ENCODE measurements at regions not wholly inside any gene's neighbourhood (a gene's known extent, or its start where the extent isn't known, plus 50 kb on each side); places are given as distances from the start of the nearest gene placed in this dataset.

GRCh38 chr4:84417997-84418709 lies 80.9 kb downstream of the NKX6-1 start:
- TF ChIP-seq TAF1 (IDR thresholded peaks at IDR 0.05; ENCODE audit: borderline replicate concordance, insufficient read depth, low read length) (no peak), SIN3A (IDR thresholded peaks at IDR 0.05; ENCODE audit: borderline replicate concordance, insufficient read depth, low read length) (no peak), POLR2AphosphoS5 (IDR thresholded peaks at IDR 0.05; ENCODE audit: low read depth, low read length) (no peak), FOXP2 (optimal IDR thresholded peaks at IDR 0.05; ENCODE audit: borderline replicate concordance, extremely low read depth, extremely low read length, insufficient read depth) (no peak), REST (IDR thresholded peaks at IDR 0.05; ENCODE audit: insufficient read depth in 1 of 2, low read depth in 2 of 2, low read length in 2 of 2) (no peak)

- no peak for TF ChIP-seq REST (IDR thresholded peaks at IDR 0.05; ENCODE audit: insufficient read depth in 1 of 2, low read depth in 2 of 2, low read length in 2 of 2)
- no peak for TF ChIP-seq FOXP2 (optimal IDR thresholded peaks at IDR 0.05; ENCODE audit: borderline replicate concordance, extremely low read depth, extremely low read length, insufficient read depth)
- TF ChIP-seq POLR2AphosphoS5 (IDR thresholded peaks at IDR 0.05; ENCODE audit: low read depth, low read length): no peak
- TF ChIP-seq TAF1 (IDR thresholded peaks at IDR 0.05; ENCODE audit: borderline replicate concordance, insufficient read depth, low read length): no peak
- no peak for TF ChIP-seq SIN3A (IDR thresholded peaks at IDR 0.05; ENCODE audit: borderline replicate concordance, insufficient read depth, low read length)
Observed at GRCh38 chr4:84413976-84414375, 85.1 kb downstream of the NKX6-1 start.

- TF ChIP-seq POLR2AphosphoS5 (IDR thresholded peaks at IDR 0.05; ENCODE audit: low read depth, low read length) (no peak), TAF1 (IDR thresholded peaks at IDR 0.05; ENCODE audit: borderline replicate concordance, insufficient read depth, low read length) (no peak), FOXP2 (optimal IDR thresholded peaks at IDR 0.05; ENCODE audit: borderline replicate concordance, extremely low read depth, extremely low read length, insufficient read depth) (no peak), SIN3A (IDR thresholded peaks at IDR 0.05; ENCODE audit: borderline replicate concordance, insufficient read depth, low read length) (no peak), REST (IDR thresholded peaks at IDR 0.05; ENCODE audit: insufficient read depth in 1 of 2, low read depth in 2 of 2, low read length in 2 of 2) (no peak)
Observed at GRCh38 chr4:84413480-84413879, 85.6 kb downstream of the NKX6-1 start.

- TF ChIP-seq REST (IDR thresholded peaks at IDR 0.05; ENCODE audit: insufficient read depth in 1 of 2, low read depth in 2 of 2, low read length in 2 of 2): no peak
- TF ChIP-seq SIN3A (IDR thresholded peaks at IDR 0.05; ENCODE audit: borderline replicate concordance, insufficient read depth, low read length): no peak
- TF ChIP-seq POLR2AphosphoS5 (IDR thresholded peaks at IDR 0.05; ENCODE audit: low read depth, low read length): no peak
- TF ChIP-seq FOXP2 (optimal IDR thresholded peaks at IDR 0.05; ENCODE audit: borderline replicate concordance, extremely low read depth, extremely low read length, insufficient read depth): no peak
- TF ChIP-seq TAF1 (IDR thresholded peaks at IDR 0.05; ENCODE audit: borderline replicate concordance, insufficient read depth, low read length): no peak
Observed at GRCh38 chr4:84412062-84412461, 87.0 kb downstream of the NKX6-1 start.

Data from PFSK-1 (cell line).